ENCODE measurements at regions not wholly inside any gene's neighbourhood (a gene's known extent, or its start where the extent isn't known, plus 50 kb on each side); places are given as distances from the start of the nearest gene placed in this dataset.

DNA sequence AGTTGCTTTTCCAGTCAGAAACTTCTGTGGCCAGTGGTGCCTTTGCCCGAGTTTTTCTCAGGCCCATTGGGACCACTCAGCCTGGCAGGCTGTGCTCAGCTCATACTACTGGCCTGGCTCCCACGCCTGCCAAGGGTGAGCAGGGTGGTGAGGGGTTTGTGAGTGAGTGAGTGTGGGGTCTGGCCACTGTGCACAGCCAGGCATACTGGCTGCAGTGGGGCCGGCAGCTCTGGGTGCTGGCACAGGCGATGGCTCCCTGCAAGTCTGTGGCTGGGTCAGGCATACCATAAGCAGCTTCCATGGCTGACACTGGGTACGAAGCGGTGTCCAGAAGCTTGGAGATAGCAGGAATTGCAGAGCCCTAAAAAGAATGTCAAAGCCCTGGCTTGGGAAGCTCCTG lies 161.0 kb downstream of the SLITRK6 start:
- Histone ChIP-seq H3K9ac (ENCODE audit: low read depth, low read length) (no peak overlapping the region), H2AFZ (ENCODE audit: low read depth, low read length) (no peak overlapping the region), H3K36me3 (ENCODE audit: insufficient read depth, low read length) (no peaks in the 10 kb centered on the region), H4K20me1 (ENCODE audit: insufficient read depth, low read length) (no peaks in the 10 kb centered on the region), H3K27me3 (ENCODE audit: insufficient read depth, low read length, poor library complexity) (no peaks in the 10 kb centered on the region), H3K4me1 (ENCODE audit: insufficient read depth, low read length) (no peaks in the 10 kb centered on the region), H3K27ac (ENCODE audit: low read length) (no peak overlapping the region), H3K4me3 (ENCODE audit: low read depth in 1 of 2, low read length in 2 of 2) (no peak overlapping the region), H3K9me3 (ENCODE audit: insufficient read depth, low read length, severe bottlenecking) (no peaks in the 10 kb centered on the region), H3K79me2 (ENCODE audit: insufficient read depth, low read length) (no peaks in the 10 kb centered on the region), H3K4me2 (ENCODE audit: insufficient read depth, low read length) (no peak overlapping the region)
- no peak for ATAC-seq (ENCODE audit: insufficient read depth, low read depth)
- TF ChIP-seq EZH2 (IDR thresholded peaks at IDR 0.05; ENCODE audit: borderline replicate concordance, low read depth, low read length, severe bottlenecking) = no peak
- TF ChIP-seq, protein P1, sequence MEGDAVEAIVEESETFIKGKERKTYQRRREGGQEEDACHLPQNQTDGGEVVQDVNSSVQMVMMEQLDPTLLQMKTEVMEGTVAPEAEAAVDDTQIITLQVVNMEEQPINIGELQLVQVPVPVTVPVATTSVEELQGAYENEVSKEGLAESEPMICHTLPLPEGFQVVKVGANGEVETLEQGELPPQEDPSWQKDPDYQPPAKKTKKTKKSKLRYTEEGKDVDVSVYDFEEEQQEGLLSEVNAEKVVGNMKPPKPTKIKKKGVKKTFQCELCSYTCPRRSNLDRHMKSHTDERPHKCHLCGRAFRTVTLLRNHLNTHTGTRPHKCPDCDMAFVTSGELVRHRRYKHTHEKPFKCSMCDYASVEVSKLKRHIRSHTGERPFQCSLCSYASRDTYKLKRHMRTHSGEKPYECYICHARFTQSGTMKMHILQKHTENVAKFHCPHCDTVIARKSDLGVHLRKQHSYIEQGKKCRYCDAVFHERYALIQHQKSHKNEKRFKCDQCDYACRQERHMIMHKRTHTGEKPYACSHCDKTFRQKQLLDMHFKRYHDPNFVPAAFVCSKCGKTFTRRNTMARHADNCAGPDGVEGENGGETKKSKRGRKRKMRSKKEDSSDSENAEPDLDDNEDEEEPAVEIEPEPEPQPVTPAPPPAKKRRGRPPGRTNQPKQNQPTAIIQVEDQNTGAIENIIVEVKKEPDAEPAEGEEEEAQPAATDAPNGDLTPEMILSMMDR (IDR thresholded peaks at IDR 0.05; ENCODE audit: borderline replicate concordance, extremely low read depth, low read length, poor library complexity, severe bottlenecking) = no peak
- no peak for DNase-seq

DNA sequence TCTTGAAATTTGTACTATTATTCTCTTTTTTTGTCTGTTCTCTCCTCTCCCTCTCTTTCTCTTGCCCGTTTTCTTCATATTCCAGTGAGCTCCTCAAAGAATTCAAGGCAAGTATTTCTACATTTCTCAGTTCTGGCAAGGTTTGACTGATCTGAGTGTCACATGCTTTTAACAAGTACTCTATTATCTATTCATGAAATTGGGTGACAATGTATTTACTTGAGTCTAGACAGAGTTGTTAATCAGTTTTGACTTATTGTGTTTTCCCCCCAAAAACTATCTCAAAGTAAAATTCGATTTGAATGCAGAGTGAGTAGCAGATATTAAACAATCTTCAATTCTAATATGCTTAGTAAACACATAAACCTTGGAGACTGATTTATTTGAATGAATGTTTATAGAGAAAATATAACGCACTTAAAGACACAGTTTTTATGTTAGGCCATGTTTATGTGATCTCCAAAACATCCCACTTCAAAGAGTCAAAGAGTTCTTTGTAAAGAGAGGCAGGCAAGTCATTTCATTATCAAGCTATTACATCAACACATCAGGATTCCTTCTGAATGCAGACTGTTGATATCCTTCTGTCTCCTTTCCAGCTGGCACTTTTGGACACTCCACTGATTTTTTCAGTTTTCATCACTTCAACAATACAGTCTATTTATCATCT lies 166.6 kb downstream of the SLITRK6 start:
- H2AFZ ChIP-seq (ENCODE audit: low read depth, low read length) = no peak overlapping the region
- no peaks in the 10 kb centered on the region for H3K4me1 ChIP-seq (ENCODE audit: insufficient read depth, low read length)
- no peak overlapping the region for H3K4me3 ChIP-seq (ENCODE audit: low read depth in 1 of 2, low read length in 2 of 2)
- DNase-seq (no peak), ATAC-seq (ENCODE audit: insufficient read depth, low read depth) (no peak)
- H3K4me2 ChIP-seq (ENCODE audit: insufficient read depth, low read length) = no peak overlapping the region
- no peaks in the 10 kb centered on the region for H4K20me1 ChIP-seq (ENCODE audit: insufficient read depth, low read length)
- H3K27me3 ChIP-seq (ENCODE audit: insufficient read depth, low read length, poor library complexity) = no peaks in the 10 kb centered on the region
- no peaks in the 10 kb centered on the region for H3K36me3 ChIP-seq (ENCODE audit: insufficient read depth, low read length)
- no peaks in the 10 kb centered on the region for H3K9me3 ChIP-seq (ENCODE audit: insufficient read depth, low read length, severe bottlenecking)
- no peak overlapping the region for H3K9ac ChIP-seq (ENCODE audit: low read depth, low read length)
- H3K79me2 ChIP-seq (ENCODE audit: insufficient read depth, low read length) = no peaks in the 10 kb centered on the region
- H3K27ac ChIP-seq (ENCODE audit: low read length) = no peak overlapping the region
- TF ChIP-seq, protein P1 (IDR thresholded peaks at IDR 0.05; ENCODE audit: borderline replicate concordance, extremely low read depth, low read length, poor library complexity, severe bottlenecking) = no peak
- no peak for TF ChIP-seq EZH2 (IDR thresholded peaks at IDR 0.05; ENCODE audit: borderline replicate concordance, low read depth, low read length, severe bottlenecking)

DNA sequence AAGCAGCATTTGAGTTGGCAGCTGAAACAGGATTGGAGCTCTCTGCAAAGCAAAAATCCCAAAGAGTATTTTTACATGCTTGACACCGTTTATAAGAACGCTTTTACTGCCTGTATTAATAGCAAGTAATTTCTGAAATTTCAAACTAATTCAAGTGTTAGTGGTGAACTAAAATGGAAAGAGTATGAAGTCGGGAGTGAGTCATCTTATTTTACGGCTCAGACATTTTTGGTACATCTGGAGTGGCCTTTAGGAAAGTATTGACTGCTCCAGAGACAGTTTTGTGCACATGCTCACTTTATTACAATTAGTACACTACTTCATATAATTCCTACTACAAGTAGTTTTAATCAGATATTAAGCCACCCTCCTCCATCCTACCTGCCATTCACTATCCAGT lies 167.4 kb downstream of the SLITRK6 start:
- TF ChIP-seq, protein P1 (IDR thresholded peaks at IDR 0.05; ENCODE audit: borderline replicate concordance, extremely low read depth, low read length, poor library complexity, severe bottlenecking) = no peak
- TF ChIP-seq EZH2 (IDR thresholded peaks at IDR 0.05; ENCODE audit: borderline replicate concordance, low read depth, low read length, severe bottlenecking) = no peak
- H3K27ac ChIP-seq (ENCODE audit: low read length) = no peak overlapping the region
- DNase-seq (no peak), ATAC-seq (ENCODE audit: insufficient read depth, low read depth) (no peak)
- H3K4me3 ChIP-seq (ENCODE audit: low read depth in 1 of 2, low read length in 2 of 2) = no peak overlapping the region
- no peak overlapping the region for H2AFZ ChIP-seq (ENCODE audit: low read depth, low read length)
- H3K9me3 ChIP-seq (ENCODE audit: insufficient read depth, low read length, severe bottlenecking) = no peaks in the 10 kb centered on the region
- no peak overlapping the region for H3K9ac ChIP-seq (ENCODE audit: low read depth, low read length)
- H4K20me1 ChIP-seq (ENCODE audit: insufficient read depth, low read length) = no peaks in the 10 kb centered on the region
- H3K79me2 ChIP-seq (ENCODE audit: insufficient read depth, low read length) = no peaks in the 10 kb centered on the region
- H3K4me2 ChIP-seq (ENCODE audit: insufficient read depth, low read length) = no peak overlapping the region
- H3K4me1 ChIP-seq (ENCODE audit: insufficient read depth, low read length) = no peaks in the 10 kb centered on the region
- H3K36me3 ChIP-seq (ENCODE audit: insufficient read depth, low read length) = no peaks in the 10 kb centered on the region
- H3K27me3 ChIP-seq (ENCODE audit: insufficient read depth, low read length, poor library complexity) = no peaks in the 10 kb centered on the region
